Spleen (tissue), 7 donors: ENCODE measurements at regions not wholly inside any gene's neighbourhood (a gene's known extent, or its start where the extent isn't known, plus 50 kb on each side); places are given as distances from the start of the nearest gene placed in this dataset.

Source experiments
- CTCF ChIP-seq, 11 experiments: fragments of 200-600 bp in 7 of 11; fragments of 450-650 bp in 4 of 11; sonication (generic) in 4 of 11; IDR thresholded peaks in 8 of 11; conservative IDR thresholded peaks in 3 of 11; 1 replicate in 7 of 11; 2 replicates in 4 of 11; pipeline versions ENCODE4 v1.4.0 to v1.8.0; 2016 to 2021; ENCODE audit warnings: antibody characterized with exemption in 11 of 11, inconsistent platforms in 4 of 11, mild to moderate bottlenecking in 1 of 11
- POLR2AphosphoS5 ChIP-seq, 3 donors: sonication (generic); formaldehyde crosslinking; IDR thresholded peaks; one replicate each; pipeline ENCODE4 v1.5.1; 2017; ENCODE audit warnings: antibody characterized with exemption in 3 of 3
- donor health status: DM: no; HTN: no; CAD: no; lungs with moderate emphysema.
- donor health status: DM: no; HTN: no; CAD: no.
- donor health status: DM: no; HTN: no; CAD: no.

DNA sequence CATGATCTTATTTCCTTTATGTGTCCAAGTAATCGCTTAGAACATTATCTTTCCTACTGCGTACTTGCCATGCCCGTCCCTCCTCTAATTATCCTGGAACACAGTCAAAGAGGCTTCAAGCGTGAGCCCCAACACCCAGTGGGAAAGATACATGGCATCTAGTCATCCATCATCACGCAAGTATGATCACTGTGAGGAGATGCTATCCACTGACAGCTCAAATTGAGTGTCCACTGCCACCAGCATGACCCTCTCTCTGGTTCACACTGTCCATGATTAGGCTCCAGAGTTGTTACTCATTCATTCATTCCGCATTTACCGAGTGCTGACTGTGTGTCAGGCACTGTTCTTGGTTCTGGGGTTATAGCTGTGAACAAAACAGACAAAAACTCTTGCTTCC, 124.6 kb downstream of the COPS8 start:
- no peak for TF ChIP-seq CTCF (IDR thresholded peaks at IDR 0.05 in 8 of 11, conservative IDR thresholded peaks at IDR 0.05 in 3 of 11)
- no peak for TF ChIP-seq POLR2AphosphoS5 (IDR thresholded peaks at IDR 0.05)
